IPS DF 6.9 (cell line): ENCODE measurements at regions not wholly inside any gene's neighbourhood (a gene's known extent, or its start where the extent isn't known, plus 50 kb on each side); places are given as distances from the start of the nearest gene placed in this dataset.

Experiments
- DNase-seq: peaks from one replicate; pipeline ENCODE4 v3.0.0-alpha.2; 2013; ENCODE audit warnings: low read depth, low spot score
- H3K27ac ChIP-seq: one replicate; pipeline ENCODE4 v1.5.1; 2013; ENCODE audit warnings: low read length, control low read depth
- H3K27me3 ChIP-seq: 2 replicates; pipeline ENCODE4 v1.6.1; 2013; ENCODE audit warnings: mild to moderate bottlenecking, low read length; ENCODE audit not compliant: control insufficient read depth, insufficient read depth
- H3K36me3 ChIP-seq: 2 replicates; pipeline ENCODE4 v1.6.1; 2013; ENCODE audit warnings: low read length; ENCODE audit not compliant: control insufficient read depth, insufficient read depth
- H3K4me1 ChIP-seq: 2 replicates; pipeline ENCODE4 v1.6.1; 2013; ENCODE audit warnings: low read length; ENCODE audit not compliant: control insufficient read depth, insufficient read depth
- H3K4me3 ChIP-seq: 2 replicates; pipeline ENCODE4 v1.5.1; 2013; ENCODE audit warnings: mild to moderate bottlenecking, low read length
- H3K9me3 ChIP-seq: 2 replicates; pipeline ENCODE4 v1.6.1; 2013; ENCODE audit warnings: low read length, inconsistent platforms; ENCODE audit not compliant: control insufficient read depth, insufficient read depth
- whole genome bisulfite sequencing: extraction: QIAGEN DNeasy Blood & Tissue Kit; methylation state at CpG from one replicate; pipeline ENCODE4 v1.1.7; 2013; ENCODE audit warnings: mixed read lengths, missing lambda C conversion rate; ENCODE audit not compliant: insufficient read length, insufficient coverage; 5-methylcytosine and 5-hydroxymethylcytosine counted together

GRCh38 chr5:39501397-39501796 lies 76.6 kb upstream of the DAB2 start:
- Histone ChIP-seq H3K27ac (no peak overlapping the region), H3K27me3 (no peaks in the 10 kb centered on the region), H3K4me3 (no peak overlapping the region), H3K36me3 (no peaks in the 10 kb centered on the region), H3K4me1 (no peaks in the 10 kb centered on the region; the same call in 1 of the 2 replicates), H3K9me3 (no peaks in the 10 kb centered on the region)
- no peak for DNase-seq
- WGBS: no CpG with 5 or more reads among the region's 5 CpGs

- H3K27me3 ChIP-seq: no peaks in the 10 kb centered on the region
- DNase-seq: no peak
- no peaks in the 10 kb centered on the region; the same call in 1 of the 2 replicates for H3K4me1 ChIP-seq
- no CpG with 5 or more reads among the region's 2 CpGs for WGBS
- H3K27ac ChIP-seq: no peak overlapping the region
- H3K36me3 ChIP-seq: no peaks in the 10 kb centered on the region
- no peak overlapping the region for H3K4me3 ChIP-seq
- H3K9me3 ChIP-seq: no peaks in the 10 kb centered on the region
Measured at GRCh38 chr5:39500551-39501175, 75.9 kb upstream of the DAB2 start.

GRCh38 chr5:39498278-39498952 lies 73.6 kb upstream of the DAB2 start:
- no peaks in the 10 kb centered on the region for H3K9me3 ChIP-seq
- no peaks in the 10 kb centered on the region for H3K27me3 ChIP-seq
- H3K4me3 ChIP-seq: no peak overlapping the region
- no peak overlapping the region for H3K27ac ChIP-seq
- H3K4me1 ChIP-seq: no peaks in the 10 kb centered on the region; the same call in 1 of the 2 replicates
- no peaks in the 10 kb centered on the region for H3K36me3 ChIP-seq
- no CpG with 5 or more reads among the region's 4 CpGs for WGBS
- DNase-seq: no peak

GRCh38 chr5:39497322-39497721 lies 72.5 kb upstream of the DAB2 start:
- H3K4me1 ChIP-seq: no peaks in the 10 kb centered on the region; the same call in 1 of the 2 replicates
- no peak for DNase-seq
- H3K9me3 ChIP-seq: no peaks in the 10 kb centered on the region
- no peaks in the 10 kb centered on the region for H3K36me3 ChIP-seq
- no peak overlapping the region for H3K4me3 ChIP-seq
- H3K27ac ChIP-seq: no peak overlapping the region
- no peaks in the 10 kb centered on the region for H3K27me3 ChIP-seq
- no CpG with 5 or more reads among the region's 4 CpGs for WGBS

- H3K4me3 ChIP-seq: no peak overlapping the region
- no peaks in the 10 kb centered on the region; the same call in 1 of the 2 replicates for H3K4me1 ChIP-seq
- no CpG with 5 or more reads among the region's 1 CpG for WGBS
- H3K27me3 ChIP-seq: no peaks in the 10 kb centered on the region
- H3K9me3 ChIP-seq: no peaks in the 10 kb centered on the region
- DNase-seq: no peak
- H3K36me3 ChIP-seq: no peaks in the 10 kb centered on the region
- no peak overlapping the region for H3K27ac ChIP-seq
Measured at GRCh38 chr5:39495227-39495626, 70.4 kb upstream of the DAB2 start.

- H3K4me3 ChIP-seq: no peak overlapping the region
- H3K9me3 ChIP-seq: no peaks in the 10 kb centered on the region
- no peak for DNase-seq
- H3K4me1 ChIP-seq: no peaks in the 10 kb centered on the region; the same call in 1 of the 2 replicates
- H3K27me3 ChIP-seq: no peaks in the 10 kb centered on the region
- H3K36me3 ChIP-seq: no peaks in the 10 kb centered on the region
- WGBS: no CpG with 5 or more reads among the region's 1 CpG
- no peak overlapping the region for H3K27ac ChIP-seq
Measured at GRCh38 chr5:39494534-39494933, 69.8 kb upstream of the DAB2 start.

GRCh38 chr5:39494107-39494510 lies 69.3 kb upstream of the DAB2 start:
- Histone ChIP-seq H3K36me3 (no peaks in the 10 kb centered on the region), H3K4me1 (no peaks in the 10 kb centered on the region; the same call in 1 of the 2 replicates), H3K4me3 (no peak overlapping the region), H3K9me3 (no peaks in the 10 kb centered on the region), H3K27ac (no peak overlapping the region), H3K27me3 (no peaks in the 10 kb centered on the region)
- DNase-seq: no peak
- no CpG with 5 or more reads among the region's 3 CpGs for WGBS

- Histone ChIP-seq H3K36me3 (no peaks in the 10 kb centered on the region), H3K4me1 (no peaks in the 10 kb centered on the region), H3K4me3 (no peak overlapping the region), H3K9me3 (no peaks in the 10 kb centered on the region), H3K27me3 (no peaks in the 10 kb centered on the region), H3K27ac (no peak overlapping the region)
- DNase-seq: no peak
- WGBS: no CpG with 5 or more reads among the region's 1 CpG
Measured at GRCh38 chr5:39491210-39491609, 66.4 kb upstream of the DAB2 start.

- no peaks in the 10 kb centered on the region for H3K27me3 ChIP-seq
- no peaks in the 10 kb centered on the region for H3K4me1 ChIP-seq
- no CpG with 5 or more reads among the region's 1 CpG for WGBS
- no peaks in the 10 kb centered on the region for H3K36me3 ChIP-seq
- no peaks in the 10 kb centered on the region for H3K9me3 ChIP-seq
- H3K4me3 ChIP-seq: no peak overlapping the region
- DNase-seq: no peak
- no peak overlapping the region for H3K27ac ChIP-seq
Measured at GRCh38 chr5:39489263-39489662, 64.5 kb upstream of the DAB2 start.

- H3K9me3 ChIP-seq: no peaks in the 10 kb centered on the region
- no peak for DNase-seq
- no peaks in the 10 kb centered on the region for H3K36me3 ChIP-seq
- no peaks in the 10 kb centered on the region for H3K4me1 ChIP-seq
- no CpG with 5 or more reads among the region's 2 CpGs for WGBS
- no peak overlapping the region for H3K27ac ChIP-seq
- no peak overlapping the region for H3K4me3 ChIP-seq
- no peaks in the 10 kb centered on the region for H3K27me3 ChIP-seq
Measured at GRCh38 chr5:39486790-39487189, 62.0 kb upstream of the DAB2 start.

GRCh38 chr5:39486361-39486760 lies 61.6 kb upstream of the DAB2 start:
- DNase-seq: no peak
- Histone ChIP-seq H3K9me3 (no peaks in the 10 kb centered on the region), H3K36me3 (no peaks in the 10 kb centered on the region), H3K4me3 (no peak overlapping the region), H3K27me3 (no peaks in the 10 kb centered on the region), H3K27ac (no peak overlapping the region), H3K4me1 (no peaks in the 10 kb centered on the region)
- no CpG with 5 or more reads among the region's 1 CpG for WGBS
